Liver (tissue), 8 donors: ENCODE measurements at regions not wholly inside any gene's neighbourhood (a gene's known extent, or its start where the extent isn't known, plus 50 kb on each side); places are given as distances from the start of the nearest gene placed in this dataset.

Source experiments
- DNase-seq: peaks from one replicate; pipeline ENCODE4 v3.0.0-alpha.2; 2017; ENCODE audit warnings: low spot score
- H3K27ac ChIP-seq, 2 donors: one replicate each; pipeline ENCODE4 v1.7.0; 2013; ENCODE audit warnings: inconsistent platforms in 2 of 2, low read length in 2 of 2, control low read depth in 1 of 2, low read depth in 1 of 2, mild to moderate bottlenecking in 1 of 2
- H3K27me3 ChIP-seq, 4 donors: one replicate each; pipeline versions ENCODE4 v1.6.1 to v1.7.0; 2013; ENCODE audit warnings: low read length in 3 of 4, inconsistent platforms in 1 of 4, mild to moderate bottlenecking in 1 of 4, moderate library complexity in 1 of 4; ENCODE audit not compliant: control insufficient read depth in 4 of 4, insufficient read depth in 4 of 4
- H3K36me3 ChIP-seq, 4 donors: one replicate each; pipeline versions ENCODE4 v1.6.1 to v1.7.0; 2013; ENCODE audit warnings: low read length in 3 of 4, mild to moderate bottlenecking in 3 of 4, low read depth in 1 of 4, moderate library complexity in 1 of 4; ENCODE audit not compliant: control insufficient read depth in 4 of 4, insufficient read depth in 3 of 4
- H3K4me1 ChIP-seq, 4 donors: one replicate each; pipeline versions ENCODE4 v1.6.1 to v1.7.0; 2013; ENCODE audit warnings: low read length in 3 of 4, mild to moderate bottlenecking in 3 of 4, moderate library complexity in 1 of 4; ENCODE audit not compliant: control insufficient read depth in 4 of 4, insufficient read depth in 4 of 4
- H3K4me3 ChIP-seq, 3 donors: one replicate each; pipeline versions ENCODE4 v1.6.1 to v1.7.0; 2013; ENCODE audit warnings: low read length in 3 of 3, control low read depth in 1 of 3, low read depth in 1 of 3, mild to moderate bottlenecking in 1 of 3
- H3K9ac ChIP-seq, 2 donors: one replicate each; pipeline ENCODE4 v1.7.0; 2013; ENCODE audit warnings: low read length in 2 of 2, mild to moderate bottlenecking in 2 of 2, moderate library complexity in 2 of 2, control low read depth in 1 of 2, low read depth in 1 of 2
- H3K9me3 ChIP-seq, 4 donors: one replicate each; pipeline versions ENCODE4 v1.6.1 to v1.7.0; 2013; ENCODE audit warnings: low read length in 3 of 4; ENCODE audit not compliant: control insufficient read depth in 4 of 4
- CTCF ChIP-seq: fragments of 150-350 bp; IDR thresholded peaks from 2 replicates; pipeline ENCODE4 v1.5.1; 2017; ENCODE audit warnings: improper control_type of control experiment, low read depth, low read length; ENCODE audit not compliant: missing input control
- EGR1 ChIP-seq, 2 donors: IDR thresholded peaks; 2 replicates each; pipeline ENCODE4 v1.6.1; 2016 to 2018; ENCODE audit warnings: antibody characterized with exemption in 2 of 2, low read depth in 2 of 2
- FOXA1 ChIP-seq: IDR thresholded peaks from 2 replicates; pipeline ENCODE4 v1.6.1; 2016; ENCODE audit warnings: antibody characterized with exemption
- FOXA2 ChIP-seq: IDR thresholded peaks from 2 replicates; pipeline ENCODE4 v1.6.1; 2016; ENCODE audit warnings: antibody characterized with exemption
- GABPA ChIP-seq, 2 donors: IDR thresholded peaks in 1 of 2; conservative IDR thresholded peaks in 1 of 2; 2 replicates each; pipeline ENCODE4 v1.6.1; 2016; ENCODE audit warnings: antibody characterized with exemption in 2 of 2, mild to moderate bottlenecking in 1 of 2, moderate library complexity in 1 of 2
- HNF4A ChIP-seq, 2 donors: conservative IDR thresholded peaks; 2 replicates each; pipeline ENCODE4 v1.6.1; 2016; ENCODE audit warnings: antibody characterized with exemption in 2 of 2, mild to moderate bottlenecking in 2 of 2
- HNF4G ChIP-seq: IDR thresholded peaks from 2 replicates; pipeline ENCODE4 v1.6.1; 2016; ENCODE audit warnings: antibody characterized with exemption
- JUND ChIP-seq, 2 donors: IDR thresholded peaks; 2 replicates each; pipeline ENCODE4 v1.6.1; 2016; ENCODE audit warnings: antibody characterized with exemption in 2 of 2
- MAX ChIP-seq: IDR thresholded peaks from 2 replicates; pipeline ENCODE4 v1.6.1; 2016; ENCODE audit warnings: antibody characterized with exemption
- NR2F2 ChIP-seq: IDR thresholded peaks from 2 replicates; pipeline ENCODE4 v1.6.1; 2016; ENCODE audit warnings: antibody characterized with exemption
- RAD21 ChIP-seq, 2 donors: IDR thresholded peaks; 2 replicates each; pipeline ENCODE4 v1.6.1; 2016; ENCODE audit warnings: antibody characterized with exemption in 2 of 2, mild to moderate bottlenecking in 2 of 2
- RXRA ChIP-seq, 2 donors: IDR thresholded peaks; 2 replicates each; pipeline ENCODE4 v1.6.1; 2017 to 2018; ENCODE audit warnings: antibody characterized with exemption in 2 of 2, mild to moderate bottlenecking in 1 of 2
- SP1 ChIP-seq: IDR thresholded peaks from 2 replicates; pipeline ENCODE4 v1.6.1; 2018; ENCODE audit warnings: antibody characterized with exemption, mild to moderate bottlenecking
- TAF1 ChIP-seq: conservative IDR thresholded peaks from 2 replicates; pipeline ENCODE4 v1.6.1; 2016; ENCODE audit warnings: antibody characterized with exemption, mild to moderate bottlenecking
- YY1 ChIP-seq: IDR thresholded peaks from 2 replicates; pipeline ENCODE4 v1.6.1; 2016; ENCODE audit warnings: antibody characterized with exemption, mild to moderate bottlenecking
- WGBS: extraction: QIAGEN DNeasy Blood & Tissue Kit; methylation state at CpG from one replicate; pipeline ENCODE4 v1.1.7; 2013; 5-methylcytosine and 5-hydroxymethylcytosine counted together
- TF ChIP-seq, protein P1 (sequence below): IDR thresholded peaks from 2 replicates; pipeline ENCODE4 v1.6.1; 2016; ENCODE audit warnings: antibody characterized with exemption
- TF ChIP-seq, protein P2 (sequence below): IDR thresholded peaks from 2 replicates; pipeline ENCODE4 v1.6.1; 2016; ENCODE audit warnings: antibody characterized with exemption, mild to moderate bottlenecking
- TF ChIP-seq, protein P3 (sequence below): IDR thresholded peaks from 2 replicates; pipeline ENCODE4 v1.6.1; 2016; ENCODE audit warnings: antibody characterized with exemption
- donor health status: healthy.
- donor health status: healthy.
- donor health status: healthy.
- donor health status: healthy.
- donor health status: healthy.

DNA sequence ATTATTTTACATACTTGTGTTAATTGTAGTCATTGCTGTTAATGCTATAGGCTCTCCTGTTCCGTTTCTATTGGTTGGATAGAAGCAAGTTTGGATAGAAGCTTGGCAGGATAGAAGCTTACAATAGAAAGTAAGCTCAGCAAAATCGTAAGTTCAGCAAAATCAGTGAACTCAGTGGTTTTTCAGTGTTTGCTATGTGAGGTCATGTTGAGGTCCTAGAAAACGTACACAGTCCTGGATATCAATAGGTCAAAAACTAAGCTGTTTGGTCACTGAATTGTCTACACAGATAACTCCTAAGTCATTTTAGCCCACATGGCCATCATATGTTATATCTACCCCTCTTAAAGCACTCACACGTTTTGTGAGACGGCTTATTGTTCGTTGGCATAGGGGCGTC is 299.4 kb downstream of the MAN2A1 start:
- TF ChIP-seq FOXA1 (peak; percentile 74), NR2F2 (no peak), CTCF (no peak), YY1 (peak; percentile 19), JUND (IDR thresholded peaks at IDR 0.05) (peak; percentile 63 to 66), GABPA (IDR thresholded peaks at IDR 0.05 in 1 of 2, conservative IDR thresholded peaks at IDR 0.05 in 1 of 2) (peak in 1 of 2 donors; percentile 12), FOXA2 (peak; percentile 74), TAF1 (no peak), MAX (peak; percentile 65), RXRA (IDR thresholded peaks at IDR 0.05) (peak; percentile 94 to 95), SP1 (peak; percentile 88), RAD21 (IDR thresholded peaks at IDR 0.05) (peak; percentile 54 to 56), HNF4G (peak; percentile 42), HNF4A (conservative IDR thresholded peaks at IDR 0.05) (peak; percentile 85 to 87), EGR1 (IDR thresholded peaks at IDR 0.05; ENCODE audit: low read depth in 2 of 2) (peak in 1 of 2 donors; percentile 26)
- TF ChIP-seq, protein P1, sequence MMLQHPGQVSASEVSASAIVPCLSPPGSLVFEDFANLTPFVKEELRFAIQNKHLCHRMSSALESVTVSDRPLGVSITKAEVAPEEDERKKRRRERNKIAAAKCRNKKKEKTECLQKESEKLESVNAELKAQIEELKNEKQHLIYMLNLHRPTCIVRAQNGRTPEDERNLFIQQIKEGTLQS = no peak
- TF ChIP-seq, protein P2, sequence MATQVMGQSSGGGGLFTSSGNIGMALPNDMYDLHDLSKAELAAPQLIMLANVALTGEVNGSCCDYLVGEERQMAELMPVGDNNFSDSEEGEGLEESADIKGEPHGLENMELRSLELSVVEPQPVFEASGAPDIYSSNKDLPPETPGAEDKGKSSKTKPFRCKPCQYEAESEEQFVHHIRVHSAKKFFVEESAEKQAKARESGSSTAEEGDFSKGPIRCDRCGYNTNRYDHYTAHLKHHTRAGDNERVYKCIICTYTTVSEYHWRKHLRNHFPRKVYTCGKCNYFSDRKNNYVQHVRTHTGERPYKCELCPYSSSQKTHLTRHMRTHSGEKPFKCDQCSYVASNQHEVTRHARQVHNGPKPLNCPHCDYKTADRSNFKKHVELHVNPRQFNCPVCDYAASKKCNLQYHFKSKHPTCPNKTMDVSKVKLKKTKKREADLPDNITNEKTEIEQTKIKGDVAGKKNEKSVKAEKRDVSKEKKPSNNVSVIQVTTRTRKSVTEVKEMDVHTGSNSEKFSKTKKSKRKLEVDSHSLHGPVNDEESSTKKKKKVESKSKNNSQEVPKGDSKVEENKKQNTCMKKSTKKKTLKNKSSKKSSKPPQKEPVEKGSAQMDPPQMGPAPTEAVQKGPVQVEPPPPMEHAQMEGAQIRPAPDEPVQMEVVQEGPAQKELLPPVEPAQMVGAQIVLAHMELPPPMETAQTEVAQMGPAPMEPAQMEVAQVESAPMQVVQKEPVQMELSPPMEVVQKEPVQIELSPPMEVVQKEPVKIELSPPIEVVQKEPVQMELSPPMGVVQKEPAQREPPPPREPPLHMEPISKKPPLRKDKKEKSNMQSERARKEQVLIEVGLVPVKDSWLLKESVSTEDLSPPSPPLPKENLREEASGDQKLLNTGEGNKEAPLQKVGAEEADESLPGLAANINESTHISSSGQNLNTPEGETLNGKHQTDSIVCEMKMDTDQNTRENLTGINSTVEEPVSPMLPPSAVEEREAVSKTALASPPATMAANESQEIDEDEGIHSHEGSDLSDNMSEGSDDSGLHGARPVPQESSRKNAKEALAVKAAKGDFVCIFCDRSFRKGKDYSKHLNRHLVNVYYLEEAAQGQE = peak; percentile 60
- TF ChIP-seq, protein P3, sequence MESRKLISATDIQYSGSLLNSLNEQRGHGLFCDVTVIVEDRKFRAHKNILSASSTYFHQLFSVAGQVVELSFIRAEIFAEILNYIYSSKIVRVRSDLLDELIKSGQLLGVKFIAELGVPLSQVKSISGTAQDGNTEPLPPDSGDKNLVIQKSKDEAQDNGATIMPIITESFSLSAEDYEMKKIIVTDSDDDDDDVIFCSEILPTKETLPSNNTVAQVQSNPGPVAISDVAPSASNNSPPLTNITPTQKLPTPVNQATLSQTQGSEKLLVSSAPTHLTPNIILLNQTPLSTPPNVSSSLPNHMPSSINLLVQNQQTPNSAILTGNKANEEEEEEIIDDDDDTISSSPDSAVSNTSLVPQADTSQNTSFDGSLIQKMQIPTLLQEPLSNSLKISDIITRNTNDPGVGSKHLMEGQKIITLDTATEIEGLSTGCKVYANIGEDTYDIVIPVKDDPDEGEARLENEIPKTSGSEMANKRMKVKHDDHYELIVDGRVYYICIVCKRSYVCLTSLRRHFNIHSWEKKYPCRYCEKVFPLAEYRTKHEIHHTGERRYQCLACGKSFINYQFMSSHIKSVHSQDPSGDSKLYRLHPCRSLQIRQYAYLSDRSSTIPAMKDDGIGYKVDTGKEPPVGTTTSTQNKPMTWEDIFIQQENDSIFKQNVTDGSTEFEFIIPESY = peak; percentile 64
- Histone ChIP-seq H3K27ac (peak overlapping the region; percentile 69), H3K4me1 (peaks cover 13 to 52% (median 34%) of the 10 kb centered on the region in 4 donors), H3K9me3 (no peaks in the 10 kb centered on the region), H3K9ac (no peak overlapping the region), H3K27me3 (no peaks in the 10 kb centered on the region), H3K36me3 (no peaks in the 10 kb centered on the region), H3K4me3 (no peak overlapping the region)
- DNase-seq = no peak
- WGBS = 31% methylated on average over 7 of the region's 7 CpGs
